GM21529 (cell line): ENCODE measurements at regions not wholly inside any gene's neighbourhood (a gene's known extent, or its start where the extent isn't known, plus 50 kb on each side); places are given as distances from the start of the nearest gene placed in this dataset.
"Not testable (repeated sequence)": the region's sequence is repeated elsewhere in the genome, so short reads cannot be mapped to it uniquely, and the experiment has no call there.

Source experiments
- ATAC-seq: cut with Tn5 transposase; IDR thresholded peaks from one replicate; pipeline ENCODE4 v1.9.1; 2021; ENCODE audit not compliant: unreplicated experiment

- no peak for ATAC-seq
These were observed 91.9 kb upstream of the BCL2L14 start for GRCh38 chr12:11978726-11979384.

- ATAC-seq = no peak
These were observed 90.6 kb upstream of the BCL2L14 start for GRCh38 chr12:11980115-11980514.

GRCh38 chr12:11981121-11981733, 89.5 kb upstream of the BCL2L14 start:
- peak; percentile 82 for ATAC-seq

- ATAC-seq = no peak
These were observed 86.3 kb upstream of the BCL2L14 start for GRCh38 chr12:11984417-11984816.

GRCh38 chr12:11986165-11986564, 84.6 kb upstream of the BCL2L14 start:
- no peak for ATAC-seq

- no peak for ATAC-seq
These were observed 82.8 kb upstream of the BCL2L14 start for GRCh38 chr12:11987901-11988300.

- no peak for ATAC-seq
These were observed 79.1 kb upstream of the BCL2L14 start for GRCh38 chr12:11991604-11992003.

GRCh38 chr12:11992515-11992914, 78.2 kb upstream of the BCL2L14 start:
- ATAC-seq = no peak

GRCh38 chr12:11998307-11998943, 72.3 kb upstream of the BCL2L14 start:
- ATAC-seq = not testable (repeated sequence)

GRCh38 chr12:11998944-11999315, 71.8 kb upstream of the BCL2L14 start:
- no peak for ATAC-seq

GRCh38 chr12:12003609-12004008, 67.1 kb upstream of the BCL2L14 start:
- ATAC-seq = no peak

- no peak for ATAC-seq
These were observed 66.2 kb upstream of the BCL2L14 start for GRCh38 chr12:12004524-12004923.

- no peak for ATAC-seq
These were observed 63.6 kb upstream of the BCL2L14 start for GRCh38 chr12:12007001-12007712.

GRCh38 chr12:12007713-12008231, 63.0 kb upstream of the BCL2L14 start:
- no peak for ATAC-seq

GRCh38 chr12:12008232-12008850, 62.4 kb upstream of the BCL2L14 start:
- ATAC-seq = no peak

- peak; percentile 43 for ATAC-seq
These were observed 61.7 kb upstream of the BCL2L14 start for GRCh38 chr12:12008931-12009611.

- ATAC-seq = not testable (repeated sequence)
These were observed 60.9 kb upstream of the BCL2L14 start for GRCh38 chr12:12009749-12010276.

- ATAC-seq = peak; percentile 42
These were observed 60.3 kb upstream of the BCL2L14 start for GRCh38 chr12:12010277-12011039.

GRCh38 chr12:12011880-12012260, 58.9 kb upstream of the BCL2L14 start:
- peak; percentile 9 for ATAC-seq
